CD14-positive monocyte (primary cell): ENCODE measurements at regions not wholly inside any gene's neighbourhood (a gene's known extent, or its start where the extent isn't known, plus 50 kb on each side); places are given as distances from the start of the nearest gene placed in this dataset.

ENCODE experiments used
- DNase-seq, 3 donors: peaks; one replicate each; pipeline ENCODE4 v3.0.0-alpha.2; 2011 to 2022
- H2AFZ ChIP-seq: 2 replicates; pipeline ENCODE4 v1.6.0; 2012; ENCODE audit warnings: mild to moderate bottlenecking, low read depth, low read length, inconsistent platforms; ENCODE audit not compliant: insufficient read depth, poor library complexity, severe bottlenecking
- H3K27ac ChIP-seq, 2 donors: 1 replicate in 1 of 2; 2 replicates in 1 of 2; pipeline ENCODE4 v1.5.1; 2012 to 2013; ENCODE audit warnings: low read length in 2 of 2, control low read depth in 1 of 2, inconsistent platforms in 1 of 2, low read depth in 1 of 2, mild to moderate bottlenecking in 1 of 2
- H3K27me3 ChIP-seq, 2 donors: one replicate each; pipeline versions ENCODE4 v1.6.0 to v1.6.1; 2011 to 2013; ENCODE audit warnings: low read length in 2 of 2; ENCODE audit not compliant: control insufficient read depth in 2 of 2, insufficient read depth in 2 of 2
- H3K36me3 ChIP-seq, 2 donors: replicated peaks in 1 of 2; 1 replicate in 1 of 2; 2 replicates in 1 of 2; pipeline versions ENCODE4 v1.5.1 to v1.6.1; 2012 to 2013; ENCODE audit warnings: low read length in 2 of 2, control low read depth in 1 of 2, inconsistent platforms in 1 of 2, mild to moderate bottlenecking in 1 of 2; ENCODE audit not compliant: insufficient read depth in 2 of 2, control insufficient read depth in 1 of 2
- H3K4me1 ChIP-seq, 2 donors: 1 replicate in 1 of 2; 2 replicates in 1 of 2; pipeline versions ENCODE4 v1.5.1 to v1.6.1; 2012 to 2013; ENCODE audit warnings: low read length in 2 of 2, control low read depth in 1 of 2, inconsistent platforms in 1 of 2, mild to moderate bottlenecking in 1 of 2, moderate library complexity in 1 of 2; ENCODE audit not compliant: insufficient read depth in 2 of 2, control insufficient read depth in 1 of 2
- H3K4me2 ChIP-seq: replicated peaks from 2 replicates; pipeline ENCODE3; 2012; ENCODE audit warnings: low read length, moderate library complexity, mild to moderate bottlenecking; ENCODE audit not compliant: poor library complexity, severe bottlenecking; ENCODE audit errors: extremely low read depth
- H3K4me3 ChIP-seq, 3 experiments: fragments of 200-600 bp in 1 of 3; sonication (generic) in 1 of 3; replicated peaks in 1 of 3; 1 replicate in 2 of 3; 2 replicates in 1 of 3; pipeline ENCODE4 v1.5.1; 2011 to 2013; ENCODE audit warnings: low read length in 3 of 3, mild to moderate bottlenecking in 3 of 3, control low read depth in 2 of 3, low read depth in 2 of 3, inconsistent platforms in 1 of 3, moderate library complexity in 1 of 3
- H3K79me2 ChIP-seq: 2 replicates; pipeline ENCODE4 v1.6.0; 2012; ENCODE audit warnings: mild to moderate bottlenecking, control low read depth, inconsistent platforms, low read length, moderate library complexity; ENCODE audit not compliant: insufficient read depth
- H3K9ac ChIP-seq: 2 replicates; pipeline ENCODE4 v1.6.0; 2017; ENCODE audit warnings: low read length, mild to moderate bottlenecking; ENCODE audit not compliant: insufficient read depth, poor library complexity, severe bottlenecking
- H3K9me3 ChIP-seq, 2 donors: replicated peaks in 1 of 2; 1 replicate in 1 of 2; 2 replicates in 1 of 2; pipeline versions ENCODE4 v1.5.1 to v1.6.1; 2012 to 2013; ENCODE audit warnings: low read length in 2 of 2, control low read depth in 1 of 2; ENCODE audit not compliant: control insufficient read depth in 1 of 2, insufficient read depth in 1 of 2
- H4K20me1 ChIP-seq: 2 replicates; pipeline ENCODE4 v1.6.0; 2012; ENCODE audit warnings: mild to moderate bottlenecking, low read length, control low read depth, moderate library complexity; ENCODE audit not compliant: insufficient read depth
- H3K27ac Mint-ChIP-seq, 7 donors: one replicate each; pipeline ENCODE4 v1.8.0; 2020; ENCODE audit warnings: mild to moderate bottlenecking in 7 of 7, mixed read lengths in 7 of 7, moderate library complexity in 6 of 7, inconsistent platforms in 2 of 7
- H3K27me3 Mint-ChIP-seq, 3 donors: one replicate each; pipeline ENCODE4 v1.8.0; 2021 to 2022; ENCODE audit warnings: low read depth in 3 of 3, mild to moderate bottlenecking in 3 of 3, mixed read lengths in 3 of 3, moderate library complexity in 3 of 3, inconsistent platforms in 1 of 3
- H3K36me3 Mint-ChIP-seq, 2 donors: one replicate each; pipeline ENCODE4 v1.8.0; 2020; ENCODE audit warnings: mixed read lengths in 2 of 2, inconsistent platforms in 1 of 2, mild to moderate bottlenecking in 1 of 2
- H3K4me1 Mint-ChIP-seq: one replicate; pipeline ENCODE4 v1.8.0; 2020; ENCODE audit warnings: mild to moderate bottlenecking, mixed read lengths
- H3K4me3 Mint-ChIP-seq, 2 donors: one replicate each; pipeline ENCODE4 v1.8.0; 2020; ENCODE audit warnings: mild to moderate bottlenecking in 2 of 2, mixed read lengths in 2 of 2, moderate library complexity in 1 of 2
- H3K9me3 Mint-ChIP-seq, 7 donors: one replicate each; pipeline ENCODE4 v1.8.0; 2020 to 2022; ENCODE audit warnings: mixed read lengths in 7 of 7, mild to moderate bottlenecking in 6 of 7, moderate library complexity in 6 of 7, inconsistent platforms in 2 of 7
- CTCF ChIP-seq: fragments of 200-600 bp; IDR thresholded peaks from one replicate; pipeline ENCODE4 v1.8.0; 2022; ENCODE audit warnings: antibody characterized with exemption, mild to moderate bottlenecking
- WGBS: methylation state at CpG from one replicate; pipeline ENCODE4 v1.1.5; 2013; ENCODE audit warnings: missing lambda C conversion rate; ENCODE audit not compliant: insufficient coverage; 5-methylcytosine and 5-hydroxymethylcytosine counted together
- intact Hi-C, 2 donors: fragments of 100-400 bp; cut with micrococcal nuclease; formaldehyde crosslinking; loops; one replicate each; pipeline versions ENCODE4 v1.15.0 to v1.15.1; 2023

GRCh38 chr11:111179184-111179910 lies 66.2 kb upstream of the POU2AF2 start:
- peak overlapping the region; percentile 25 for H3K4me2 ChIP-seq
- 0% methylated on average over 1 of the region's 5 CpGs for WGBS
- no peak overlapping the region for H3K9ac ChIP-seq
- H3K4me1 ChIP-seq, result peaks cover 52 to 55% of the 10 kb centered on the region in 2 donors
- DNase-seq, result peak; percentile 18 to 39 (median 29)
- H3K27ac Mint-ChIP-seq, result peak overlapping the region in 5 of 7 donors; percentile 28 to 73 (median 50)
- H2AFZ ChIP-seq, result no peak overlapping the region
- intact Hi-C loops, result loop anchor here in 1 of 2 donors (10.0 kb wide), 1 partner anchor 185 kb away; no protein-coding TSS in a partner anchor
- no peak overlapping the region for H3K4me3 Mint-ChIP-seq
- H3K36me3 ChIP-seq, result no peaks in the 10 kb centered on the region
- no peaks in the 10 kb centered on the region for H4K20me1 ChIP-seq
- H3K36me3 Mint-ChIP-seq, result no peaks in the 10 kb centered on the region
- peak overlapping the region in 1 of 3 experiments; percentile 12 for H3K4me3 ChIP-seq
- no peaks in the 10 kb centered on the region for H3K27me3 ChIP-seq
- H3K4me1 Mint-ChIP-seq, result peaks cover 47% of the 10 kb centered on the region
- H3K79me2 ChIP-seq, result no peaks in the 10 kb centered on the region
- H3K9me3 Mint-ChIP-seq, result peaks cover 0 to 1% (median 0%) of the 10 kb centered on the region in 7 donors
- no peaks in the 10 kb centered on the region for H3K9me3 ChIP-seq
- TF ChIP-seq CTCF, result no peak
- peaks cover 0 to 4% (median 0%) of the 10 kb centered on the region in 3 donors for H3K27me3 Mint-ChIP-seq
- H3K27ac ChIP-seq, result peak overlapping the region in 1 of 2 donors; percentile 25

GRCh38 chr11:111177037-111177871 lies 68.3 kb upstream of the POU2AF2 start:
- Mint-ChIP-seq H3K36me3 (no peaks in the 10 kb centered on the region), H3K27ac (peak overlapping the region; percentile 85 to 98 (median 96)), H3K4me1 (peaks cover 47% of the 10 kb centered on the region), H3K27me3 (peaks cover 0 to 5% (median 0%) of the 10 kb centered on the region in 3 donors), H3K9me3 (no peaks in the 10 kb centered on the region), H3K4me3 (peak overlapping the region; percentile 6 to 17)
- H3K9ac ChIP-seq, result no peak overlapping the region
- peak overlapping the region; percentile 26 for H3K4me2 ChIP-seq
- peak; percentile 76 to 83 (median 78) for DNase-seq
- H3K27me3 ChIP-seq, result no peaks in the 10 kb centered on the region
- no peaks in the 10 kb centered on the region for H3K79me2 ChIP-seq
- H3K9me3 ChIP-seq, result no peaks in the 10 kb centered on the region
- peaks cover 46 to 49% of the 10 kb centered on the region in 2 donors for H3K4me1 ChIP-seq
- TF ChIP-seq CTCF, result no peak
- intact Hi-C loops, result loop anchor here in 1 of 2 donors (10.0 kb wide), 1 partner anchor 182 kb away; no protein-coding TSS in a partner anchor
- peak overlapping the region in 1 of 3 experiments; percentile 19 for H3K4me3 ChIP-seq
- no peak overlapping the region for H2AFZ ChIP-seq
- no peaks in the 10 kb centered on the region for H3K36me3 ChIP-seq
- H4K20me1 ChIP-seq, result no peaks in the 10 kb centered on the region
- peak overlapping the region; percentile 67 to 78 for H3K27ac ChIP-seq
